Neural cell (in vitro differentiated cells): ENCODE measurements at regions not wholly inside any gene's neighbourhood (a gene's known extent, or its start where the extent isn't known, plus 50 kb on each side); places are given as distances from the start of the nearest gene placed in this dataset.

Source experiments
- CTCF ChIP-seq: fragments of 450-650 bp; IDR thresholded peaks from 2 replicates; pipeline ENCODE4 v1.5.1; 2014; ENCODE audit warnings: antibody characterized with exemption, mild to moderate bottlenecking, moderate library complexity; ENCODE audit not compliant: poor library complexity, severe bottlenecking
- EP300 ChIP-seq: fragments of 450-650 bp; conservative IDR thresholded peaks from 2 replicates; pipeline ENCODE4 v1.6.1; 2014; ENCODE audit warnings: antibody characterized with exemption, mild to moderate bottlenecking, moderate library complexity; ENCODE audit not compliant: poor library complexity, severe bottlenecking
- EZH2 ChIP-seq: fragments of 200-600, 300-800 bp; shearing (Covaris generic), sonication (generic); IDR thresholded peaks from 2 replicates; pipeline ENCODE4 v1.6.1; 2014; ENCODE audit warnings: antibody characterized with exemption, low read length, borderline replicate concordance, mild to moderate bottlenecking; ENCODE audit not compliant: insufficient read depth, poor library complexity, severe bottlenecking
- TAF1 ChIP-seq: IDR thresholded peaks from 2 replicates; pipeline ENCODE4 v1.6.1; 2012; ENCODE audit warnings: low read depth

GRCh38 chr14:46540986-46541385 lies 110.6 kb downstream of the RPL10L start:
- TF ChIP-seq EZH2 (no peak), EP300 (no peak), TAF1 (no peak), CTCF (no peak)
